BJ (cell line): ENCODE measurements at regions not wholly inside any gene's neighbourhood (a gene's known extent, or its start where the extent isn't known, plus 50 kb on each side); places are given as distances from the start of the nearest gene placed in this dataset.
"Not testable (repeated sequence)": the region's sequence is repeated elsewhere in the genome, so short reads cannot be mapped to it uniquely, and the experiment has no call there.

Experiments
- CTCF ChIA-PET: fragments of 350-600 bp; formaldehyde crosslinking; extraction: SDS; loops from one replicate; lab custom pipeline; 2021; ENCODE audit warnings: antibody characterized with exemption, inconsistent platforms; lab: Yijun Ruan, JAX
- POLR2A ChIA-PET: fragments of 300-600 bp; sonication (Branson Sonifier 250); formaldehyde crosslinking; extraction: SDS; loops from one replicate; lab custom pipeline; 2021; ENCODE audit warnings: antibody characterized with exemption; lab: Charles Lee
- DNase-seq: peaks from one replicate; pipeline ENCODE4 v3.0.0-alpha.2; 2011; ENCODE audit warnings: low read depth
- H3K27me3 ChIP-seq: 2 replicates; pipeline ENCODE4 v1.6.0; 2011; ENCODE audit warnings: low read length; ENCODE audit not compliant: control insufficient read depth, insufficient read depth
- H3K36me3 ChIP-seq: 2 replicates; pipeline ENCODE4 v1.5.1; 2011; ENCODE audit warnings: low read length; ENCODE audit not compliant: control insufficient read depth, insufficient read depth
- H3K4me3 ChIP-seq: 2 replicates; pipeline ENCODE4 v1.5.1; 2011; ENCODE audit warnings: low read depth, mild to moderate bottlenecking, control low read depth, low read length
- CTCF ChIP-seq: IDR thresholded peaks from 2 replicates; pipeline ENCODE4 v1.5.1; 2011; ENCODE audit warnings: low read depth, mild to moderate bottlenecking, control low read depth, inconsistent platforms, low read length, moderate library complexity; ENCODE audit not compliant: insufficient read depth

GRCh38 chr15:84402856-84403608 lies 167.5 kb downstream of the GOLGA6L4 start:
- H3K4me3 ChIP-seq: no peak overlapping the region
- POLR2A ChIA-PET: no interaction called here
- CTCF ChIA-PET: no interaction called here
- no peaks in the 10 kb centered on the region for H3K27me3 ChIP-seq
- DNase-seq: no peak
- TF ChIP-seq CTCF: no peak
- H3K36me3 ChIP-seq: no peaks in the 10 kb centered on the region

GRCh38 chr15:84409357-84409756 lies 173.8 kb downstream of the GOLGA6L4 start:
- POLR2A ChIA-PET, H3K4me3 ChIP-seq, H3K36me3 ChIP-seq, CTCF ChIA-PET, DNase-seq, H3K27me3 ChIP-seq: not testable (repeated sequence)

DNA sequence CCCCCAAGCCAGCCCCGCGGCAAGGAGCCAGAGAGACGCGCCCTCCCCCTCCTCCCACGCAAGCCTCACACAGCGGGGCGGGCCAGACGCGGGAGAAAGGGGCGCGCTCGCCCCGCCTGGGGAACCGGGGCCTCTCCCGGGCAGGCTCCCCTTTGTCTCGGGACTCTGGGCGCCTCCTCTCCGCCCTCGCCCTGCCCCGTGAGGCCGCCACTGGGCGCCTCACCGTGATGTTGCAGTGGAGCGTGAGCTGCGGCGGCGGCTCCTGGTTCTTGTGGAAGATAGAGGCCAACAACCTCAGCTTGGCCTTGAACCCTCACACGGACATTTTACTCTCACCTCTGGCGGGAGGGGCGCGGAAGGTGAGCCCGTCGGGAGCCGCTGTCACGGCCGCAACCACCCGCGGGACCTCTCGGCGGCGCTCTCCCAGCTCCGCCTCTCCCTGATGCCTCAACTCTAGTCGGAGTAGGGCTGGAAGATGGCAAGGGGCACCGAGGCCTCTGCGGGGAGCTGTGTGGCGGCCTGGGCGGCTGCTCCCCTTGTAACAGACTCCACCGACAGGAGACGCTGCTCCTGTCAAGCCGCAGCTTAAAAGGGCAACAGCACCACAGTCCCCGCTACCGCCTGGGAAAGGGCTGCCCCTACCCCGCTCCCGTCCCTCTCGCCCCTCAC lies 179.2 kb upstream of the ZSCAN2 start:
- CTCF ChIA-PET, POLR2A ChIA-PET, H3K36me3 ChIP-seq, DNase-seq, H3K27me3 ChIP-seq: not testable (repeated sequence)
- H3K4me3 ChIP-seq: 0 out of 2 replicates have a peak overlapping the region, but pooled peaks have one; percentile 13

GRCh38 chr15:84425327-84425726 lies 175.5 kb upstream of the ZSCAN2 start:
- CTCF ChIA-PET, POLR2A ChIA-PET, H3K4me3 ChIP-seq, H3K27me3 ChIP-seq, H3K36me3 ChIP-seq, DNase-seq: not testable (repeated sequence)

DNA sequence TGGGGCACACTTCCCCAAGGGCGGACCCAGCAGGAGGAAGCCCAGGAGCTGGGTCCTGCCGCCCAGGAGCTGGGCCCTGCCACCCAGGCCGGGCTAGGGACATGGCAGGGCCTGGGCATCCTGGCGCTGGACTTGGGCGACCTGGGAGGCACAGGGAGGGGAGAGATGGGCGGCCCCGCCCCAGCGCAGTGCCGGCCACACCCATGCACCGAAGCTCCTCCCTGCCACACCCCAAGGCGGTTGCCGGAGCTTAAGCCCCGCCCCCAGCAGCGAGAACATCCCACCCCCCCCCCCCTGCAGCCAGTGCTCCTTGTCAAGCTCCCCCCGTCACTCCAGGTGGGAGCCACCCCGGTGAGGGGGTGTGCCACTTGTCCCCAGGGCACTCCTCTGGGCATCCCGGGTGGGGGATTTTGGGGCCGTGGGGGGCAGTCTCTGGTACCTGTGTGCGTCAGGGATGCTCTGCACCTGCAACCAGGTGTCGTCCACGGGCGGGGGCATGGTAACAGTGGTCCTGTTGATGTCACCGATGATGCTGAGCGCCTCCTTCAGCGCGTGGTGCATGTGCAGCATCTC lies 127.4 kb upstream of the ZSCAN2 start:
- H3K4me3 ChIP-seq, CTCF ChIA-PET, DNase-seq, H3K36me3 ChIP-seq, H3K27me3 ChIP-seq, POLR2A ChIA-PET: not testable (repeated sequence)

DNA sequence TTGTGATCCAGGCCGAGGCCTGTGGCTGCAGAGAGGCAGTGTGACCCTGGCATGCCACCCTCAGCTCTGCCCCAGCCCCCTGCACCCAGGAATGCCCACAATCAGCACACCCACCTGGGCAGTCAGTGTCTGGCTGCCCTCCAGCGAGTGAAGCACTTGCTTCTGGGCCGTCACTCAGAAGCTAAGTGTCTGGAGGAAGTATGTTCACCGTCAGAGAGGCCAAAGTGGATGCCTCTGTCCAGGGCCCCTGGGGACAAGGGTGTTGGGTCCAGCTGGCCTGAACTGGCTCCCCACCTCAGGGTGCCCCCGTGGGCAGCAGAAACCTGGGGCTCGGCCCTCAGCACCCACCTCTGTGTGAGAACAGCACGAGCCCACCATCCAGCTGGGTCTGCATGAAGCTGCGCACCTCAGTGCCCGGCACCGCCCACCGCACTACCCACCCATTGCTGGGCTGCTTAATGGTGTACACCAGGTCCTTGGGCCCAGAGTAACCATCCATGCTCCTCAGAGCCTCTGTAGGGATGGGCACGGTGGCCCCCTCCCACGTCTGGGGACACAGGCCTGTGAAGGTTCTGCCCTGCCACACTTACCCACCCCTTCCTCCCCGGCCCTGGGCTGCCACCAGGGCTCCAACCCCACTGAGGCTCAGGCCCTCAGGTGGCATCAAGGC lies 124.3 kb upstream of the ZSCAN2 start:
- H3K4me3 ChIP-seq, CTCF ChIA-PET, POLR2A ChIA-PET, DNase-seq, H3K27me3 ChIP-seq, H3K36me3 ChIP-seq: not testable (repeated sequence)

GRCh38 chr15:84477550-84477949 lies 123.3 kb upstream of the ZSCAN2 start:
- H3K27me3 ChIP-seq, CTCF ChIA-PET, POLR2A ChIA-PET, H3K4me3 ChIP-seq, H3K36me3 ChIP-seq, DNase-seq: not testable (repeated sequence)

DNA sequence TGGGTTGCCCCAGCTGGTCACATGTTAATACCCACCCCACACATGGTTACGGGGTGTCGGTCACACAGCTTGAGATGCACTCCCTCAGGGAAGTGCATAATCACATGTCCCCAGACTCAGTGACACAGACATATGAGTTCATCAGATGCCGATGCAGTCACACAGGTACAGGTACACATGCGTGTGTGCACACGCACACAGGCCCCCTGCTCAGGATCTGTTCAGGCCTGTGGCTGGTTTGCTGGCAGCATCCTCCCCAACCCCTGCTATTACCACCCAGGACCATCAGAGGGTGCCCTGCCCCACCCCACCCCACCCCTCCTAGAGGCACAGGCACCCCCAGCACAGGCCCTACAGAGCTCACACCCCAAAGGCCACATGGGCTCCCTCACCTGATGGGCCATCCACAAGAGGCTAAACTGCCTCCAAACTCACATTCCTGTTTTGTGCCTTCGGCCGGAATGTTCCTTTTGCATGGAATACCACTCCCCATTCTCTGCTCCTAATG lies 120.6 kb upstream of the ZSCAN2 start:
- H3K27me3 ChIP-seq, CTCF ChIA-PET, POLR2A ChIA-PET, H3K36me3 ChIP-seq, DNase-seq, H3K4me3 ChIP-seq: not testable (repeated sequence)

DNA sequence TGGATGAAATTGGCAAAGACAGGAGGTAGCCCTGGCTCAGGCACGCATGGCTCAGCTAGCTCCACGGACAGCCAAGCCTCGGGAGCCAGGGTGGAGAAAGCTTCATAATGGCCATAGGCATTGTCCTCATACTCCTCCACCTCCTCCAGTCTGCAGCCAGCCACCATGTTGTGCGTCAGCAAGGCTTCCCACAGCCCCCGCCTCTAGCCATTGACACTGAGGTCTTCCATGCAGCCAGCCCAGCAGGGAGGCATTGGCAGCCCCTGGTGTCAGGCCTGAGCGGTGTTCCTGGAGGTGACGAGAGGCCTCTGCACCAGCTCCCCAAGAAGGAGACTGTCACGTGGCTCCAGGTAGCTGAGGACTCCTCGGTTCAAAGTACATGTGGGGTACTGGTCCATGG lies 117.0 kb upstream of the ZSCAN2 start:
- H3K36me3 ChIP-seq, DNase-seq, H3K4me3 ChIP-seq, CTCF ChIA-PET, H3K27me3 ChIP-seq, POLR2A ChIA-PET: not testable (repeated sequence)

DNA sequence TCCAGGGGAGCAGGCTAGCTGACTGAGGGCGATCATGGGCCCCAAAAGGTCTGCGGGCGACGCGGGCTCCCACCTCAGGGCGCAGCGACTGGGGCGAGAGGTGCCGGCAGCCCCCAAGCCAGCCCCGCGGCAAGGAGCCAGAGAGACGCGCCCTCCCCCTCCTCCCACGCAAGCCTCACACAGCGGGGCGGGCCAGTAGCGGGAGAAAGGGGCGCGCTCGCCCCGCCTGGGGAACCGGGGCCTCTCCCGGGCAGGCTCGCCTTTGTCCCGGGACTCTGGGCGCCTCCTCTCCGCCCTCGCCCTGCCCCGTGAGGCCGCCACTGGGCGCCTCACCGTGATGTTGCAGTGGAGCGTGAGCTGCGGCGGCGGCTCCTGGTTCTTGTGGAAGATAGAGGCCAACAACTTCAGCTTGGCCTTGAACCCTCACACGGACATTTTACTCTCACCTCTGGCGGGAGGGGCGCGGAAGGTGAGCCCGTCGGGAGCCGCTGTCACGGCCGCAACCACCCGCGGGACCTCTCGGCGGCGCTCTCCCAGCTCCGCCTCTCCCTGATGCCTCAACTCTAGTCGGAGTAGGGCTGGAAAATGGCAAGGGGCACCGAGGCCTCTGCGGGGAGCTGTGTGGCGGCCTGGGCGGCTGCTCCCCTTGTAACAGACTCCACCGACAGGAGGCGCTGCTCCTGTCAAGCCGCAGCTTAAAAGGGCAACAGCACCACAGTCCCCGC lies 100.5 kb upstream of the ZSCAN2 start:
- H3K4me3 ChIP-seq, POLR2A ChIA-PET, H3K27me3 ChIP-seq, DNase-seq, CTCF ChIA-PET, H3K36me3 ChIP-seq: not testable (repeated sequence)

DNA sequence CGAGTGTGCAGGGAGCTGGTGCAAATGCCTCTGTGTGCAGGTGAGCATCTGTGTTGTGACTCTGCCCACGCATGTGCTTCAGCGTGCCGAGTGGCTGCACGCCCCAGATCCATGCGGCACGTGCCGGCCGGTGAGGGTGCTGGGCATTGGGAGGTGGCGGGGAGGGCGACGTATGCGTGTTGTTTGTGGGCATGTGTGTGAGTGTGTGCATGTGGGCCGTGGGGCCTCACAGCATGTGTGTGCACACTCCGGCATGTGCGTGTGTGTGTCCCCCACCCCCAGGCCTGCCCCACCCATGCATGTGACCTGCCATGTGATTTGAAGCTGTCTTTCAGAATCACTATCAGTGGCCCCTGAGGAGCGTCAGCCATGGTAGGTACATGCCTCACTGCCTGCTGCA lies 97.7 kb upstream of the ZSCAN2 start:
- H3K27me3 ChIP-seq, H3K4me3 ChIP-seq, CTCF ChIA-PET, DNase-seq, POLR2A ChIA-PET, H3K36me3 ChIP-seq: not testable (repeated sequence)
